ENCODE measurements at regions not wholly inside any gene's neighbourhood (a gene's known extent, or its start where the extent isn't known, plus 50 kb on each side); places are given as distances from the start of the nearest gene placed in this dataset.

GRCh38 chr20:52071136-52071535 lies 120.4 kb downstream of the ZFP64 start:
- no peak for TF ChIP-seq POLR2A (IDR thresholded peaks at IDR 0.05)
- TF ChIP-seq CTCF (IDR thresholded peaks at IDR 0.05) = no peak

Data from tibial nerve (tissue), 3 donors.